HEK293 (cell line): ENCODE measurements at regions not wholly inside any gene's neighbourhood (a gene's known extent, or its start where the extent isn't known, plus 50 kb on each side); places are given as distances from the start of the nearest gene placed in this dataset.

Experiments used
- CTCF ChIA-PET: fragments of 350-600 bp; formaldehyde crosslinking; extraction: SDS; loops from one replicate; lab custom pipeline; 2021; ENCODE audit warnings: antibody characterized with exemption; lab: Yijun Ruan, JAX
- POLR2A ChIA-PET: fragments of 300-600 bp; formaldehyde crosslinking; extraction: SDS; loops from one replicate; lab custom pipeline; 2020; ENCODE audit warnings: antibody characterized with exemption, inconsistent platforms; lab: Yijun Ruan, JAX
- H3K27ac ChIP-seq: fragments of 200-500 bp; sonication (Bioruptor generic); 2 replicates; pipeline ENCODE4 v1.5.1; 2014; ENCODE audit warnings: low read depth, low read length, control low read depth, inconsistent platforms; ENCODE audit errors: extremely low read depth
- H3K36me3 ChIP-seq, 2 experiments: fragments of 200-500 bp in 1 of 2; sonication (Bioruptor generic) in 1 of 2; 1 replicate in 1 of 2; 2 replicates in 1 of 2; pipeline ENCODE4 v1.5.1; 2014 to 2017; ENCODE audit warnings: inconsistent platforms in 2 of 2, low read length in 2 of 2; ENCODE audit not compliant: control insufficient read depth in 2 of 2, insufficient read depth in 1 of 2
- H3K4me1 ChIP-seq: fragments of 200-500 bp; sonication (Bioruptor generic); 2 replicates; pipeline ENCODE4 v1.5.1; 2014; ENCODE audit warnings: mild to moderate bottlenecking, low read length, inconsistent platforms; ENCODE audit not compliant: control insufficient read depth, insufficient read depth
- H3K4me3 ChIP-seq: 2 replicates; pipeline ENCODE4 v1.5.1; 2011; ENCODE audit warnings: low read depth, mild to moderate bottlenecking, control low read depth, low read length, moderate library complexity
- H3K9me3 ChIP-seq: fragments of 200-500 bp; sonication (Bioruptor generic); 2 replicates; pipeline ENCODE4 v1.5.1; 2014; ENCODE audit warnings: low read depth, low read length, inconsistent platforms; ENCODE audit not compliant: control insufficient read depth, insufficient read depth
- BCL11A ChIP-seq: fragments of 450-650 bp; formaldehyde crosslinking; IDR thresholded peaks from 2 replicates; pipeline ENCODE4 v1.5.1; 2016; ENCODE audit warnings: low read depth, missing biosample characterization, missing genetic modification characterization
- GLI2 ChIP-seq: fragments of 450-650 bp; formaldehyde crosslinking; IDR thresholded peaks from 2 replicates; pipeline ENCODE4; 2017; ENCODE audit warnings: missing biosample characterization, missing genetic modification characterization, low read depth, borderline replicate concordance
- GLI4 ChIP-seq: fragments of 450-650 bp; formaldehyde crosslinking; IDR thresholded peaks from 2 replicates; pipeline ENCODE4 v1.5.1; 2016; ENCODE audit warnings: missing biosample characterization, missing genetic modification characterization
- HOXA7 ChIP-seq: sonication (generic); formaldehyde crosslinking; IDR thresholded peaks from 2 replicates; pipeline ENCODE4 v1.8.1; 2022; ENCODE audit warnings: missing genetic modification reagents, borderline replicate concordance
- HOXC10 ChIP-seq: sonication (generic); formaldehyde crosslinking; IDR thresholded peaks from 2 replicates; pipeline ENCODE4 v1.8.1; 2023; ENCODE audit warnings: mild to moderate bottlenecking, missing genetic modification reagents
- REPIN1 ChIP-seq: fragments of 450-650 bp; formaldehyde crosslinking; IDR thresholded peaks from 2 replicates; pipeline ENCODE4 v1.5.1; 2017; ENCODE audit warnings: missing biosample characterization, missing genetic modification characterization, low read depth
- SALL2 ChIP-seq: fragments of 450-650 bp; formaldehyde crosslinking; IDR thresholded peaks from 2 replicates; pipeline ENCODE4 v1.5.0; 2017; ENCODE audit warnings: missing biosample characterization, mild to moderate bottlenecking, missing genetic modification characterization, borderline replicate concordance
- SP3 ChIP-seq: fragments of 450-650 bp; formaldehyde crosslinking; IDR thresholded peaks from 2 replicates; pipeline ENCODE4 v1.5.1; 2016; ENCODE audit warnings: missing biosample characterization, missing genetic modification characterization
- SP7 ChIP-seq: fragments of 450-650 bp; formaldehyde crosslinking; IDR thresholded peaks from 2 replicates; pipeline ENCODE4 v1.5.1; 2016; ENCODE audit warnings: missing biosample characterization, missing genetic modification characterization
- ZNF2 ChIP-seq: fragments of 450-650 bp; formaldehyde crosslinking; IDR thresholded peaks from 2 replicates; pipeline ENCODE4 v1.5.1; 2016; ENCODE audit warnings: missing biosample characterization, missing genetic modification characterization
- ZNF202 ChIP-seq: fragments of 450-650 bp; formaldehyde crosslinking; IDR thresholded peaks from 2 replicates; pipeline ENCODE4 v1.5.1; 2016; ENCODE audit warnings: missing biosample characterization, missing genetic modification characterization, borderline replicate concordance
- ZNF214 ChIP-seq: fragments of 450-650 bp; formaldehyde crosslinking; IDR thresholded peaks from 2 replicates; pipeline ENCODE4 v1.5.1; 2017; ENCODE audit warnings: missing biosample characterization, mild to moderate bottlenecking, missing genetic modification characterization, borderline replicate concordance
- ZNF398 ChIP-seq: fragments of 450-650 bp; formaldehyde crosslinking; IDR thresholded peaks from 2 replicates; pipeline ENCODE4 v1.5.1; 2017; ENCODE audit warnings: missing biosample characterization, missing genetic modification characterization
- ZNF404 ChIP-seq: fragments of 450-650 bp; formaldehyde crosslinking; IDR thresholded peaks from 2 replicates; pipeline ENCODE4 v1.5.1; 2017; ENCODE audit warnings: missing biosample characterization, missing genetic modification characterization
- ZNF488 ChIP-seq: fragments of 450-650 bp; formaldehyde crosslinking; IDR thresholded peaks from 2 replicates; pipeline ENCODE4 v1.5.1; 2016; ENCODE audit warnings: missing biosample characterization, missing genetic modification characterization
- ZNF501 ChIP-seq: fragments of 450-650 bp; formaldehyde crosslinking; IDR thresholded peaks from 2 replicates; pipeline ENCODE4 v1.5.1; 2016; ENCODE audit warnings: missing biosample characterization, missing genetic modification characterization
- ZNF529 ChIP-seq: fragments of 450-650 bp; formaldehyde crosslinking; IDR thresholded peaks from 2 replicates; pipeline ENCODE4 v1.5.1; 2017; ENCODE audit warnings: missing genetic modification characterization, missing biosample characterization; ENCODE audit not compliant: insufficient replicate concordance
- ZNF624 ChIP-seq: fragments of 450-650 bp; formaldehyde crosslinking; IDR thresholded peaks from 2 replicates; pipeline ENCODE4 v1.5.1; 2017; ENCODE audit warnings: missing biosample characterization, missing genetic modification characterization
- ZNF645 ChIP-seq: fragments of 450-650 bp; formaldehyde crosslinking; IDR thresholded peaks from 2 replicates; pipeline ENCODE4; 2016; ENCODE audit warnings: missing biosample characterization, missing genetic modification characterization
- ZNF692 ChIP-seq: fragments of 450-650 bp; formaldehyde crosslinking; IDR thresholded peaks from 2 replicates; pipeline ENCODE4 v1.5.1; 2016; ENCODE audit warnings: missing biosample characterization, missing genetic modification characterization
- ZSCAN4 ChIP-seq: fragments of 450-650 bp; formaldehyde crosslinking; IDR thresholded peaks from 2 replicates; pipeline ENCODE4 v1.5.1; 2017; ENCODE audit warnings: missing biosample characterization, missing genetic modification characterization

GRCh38 chr5:30237189-30237588 lies 956.3 kb upstream of the CDH6 start:
- Histone ChIP-seq H3K4me3 (no peak overlapping the region), H3K36me3 (no peaks in the 10 kb centered on the region), H3K9me3 (no peaks in the 10 kb centered on the region), H3K27ac (no peak overlapping the region), H3K4me1 (no peaks in the 10 kb centered on the region)
- TF ChIP-seq ZNF202 (tag by site-specific recombination): no peak
- TF ChIP-seq SP3 (tag by site-specific recombination): no peak
- TF ChIP-seq ZNF2: no peak
- no peak for TF ChIP-seq SALL2 (tag by site-specific recombination)
- TF ChIP-seq GLI2 (tag by site-specific recombination): no peak
- TF ChIP-seq ZNF488 (tag by site-specific recombination): no peak
- no peak for TF ChIP-seq ZNF692 (tag by site-specific recombination)
- no peak for TF ChIP-seq REPIN1 (tag by site-specific recombination)
- TF ChIP-seq ZNF624 (tag by site-specific recombination): no peak
- no peak for TF ChIP-seq ZNF529 (tag by site-specific recombination)
- TF ChIP-seq ZSCAN4 (tag by site-specific recombination): no peak
- no peak for TF ChIP-seq ZNF214 (tag by site-specific recombination)
- TF ChIP-seq, all 188 proteins: peak for 0
- ChIA-PET CTCF (no interaction called here), POLR2A (no interaction called here)

GRCh38 chr5:30209755-30210154 lies 983.7 kb upstream of the CDH6 start:
- ChIA-PET POLR2A (no interaction called here), CTCF (no interaction called here)
- TF ChIP-seq SP7: no peak
- TF ChIP-seq ZNF645: no peak
- TF ChIP-seq BCL11A (tag by site-specific recombination): no peak
- TF ChIP-seq ZNF398 (tag by site-specific recombination): no peak
- TF ChIP-seq ZNF501 (tag by site-specific recombination): no peak
- no peak for TF ChIP-seq GLI4 (tag by site-specific recombination)
- no peak for TF ChIP-seq SP3 (tag by site-specific recombination)
- no peak for TF ChIP-seq ZNF404
- no peak for TF ChIP-seq ZNF2
- no peak for TF ChIP-seq HOXA7 (CRISPR knock-in tag)
- no peak for TF ChIP-seq ZNF214 (tag by site-specific recombination)
- TF ChIP-seq HOXC10: no peak
- no peaks in the 10 kb centered on the region for H3K36me3 ChIP-seq
- no peaks in the 10 kb centered on the region for H3K9me3 ChIP-seq
- no peak overlapping the region for H3K27ac ChIP-seq
- no peaks in the 10 kb centered on the region for H3K4me1 ChIP-seq
- H3K4me3 ChIP-seq: no peak overlapping the region
